H1 (cell line): ENCODE measurements at regions not wholly inside any gene's neighbourhood (a gene's known extent, or its start where the extent isn't known, plus 50 kb on each side); places are given as distances from the start of the nearest gene placed in this dataset.

Source experiments
- ASH2L ChIP-seq: fragments of 200-600, 300-600 bp; sonication (generic); IDR thresholded peaks from one replicate; pipeline ENCODE4 v1.7.1; 2017; ENCODE audit warnings: low read length
- SIX5 ChIP-seq: IDR thresholded peaks from 2 replicates; pipeline ENCODE4 v1.6.1; 2011; ENCODE audit warnings: mild to moderate bottlenecking, low read depth, low read length
- TAF1 ChIP-seq: IDR thresholded peaks from 2 replicates; pipeline ENCODE4 v1.6.1; 2011; ENCODE audit warnings: mild to moderate bottlenecking, low read depth, low read length
- TEAD4 ChIP-seq: IDR thresholded peaks from 2 replicates; pipeline ENCODE4 v1.6.1; 2012; ENCODE audit warnings: low read depth, low read length, inconsistent platforms, mixed read lengths

DNA sequence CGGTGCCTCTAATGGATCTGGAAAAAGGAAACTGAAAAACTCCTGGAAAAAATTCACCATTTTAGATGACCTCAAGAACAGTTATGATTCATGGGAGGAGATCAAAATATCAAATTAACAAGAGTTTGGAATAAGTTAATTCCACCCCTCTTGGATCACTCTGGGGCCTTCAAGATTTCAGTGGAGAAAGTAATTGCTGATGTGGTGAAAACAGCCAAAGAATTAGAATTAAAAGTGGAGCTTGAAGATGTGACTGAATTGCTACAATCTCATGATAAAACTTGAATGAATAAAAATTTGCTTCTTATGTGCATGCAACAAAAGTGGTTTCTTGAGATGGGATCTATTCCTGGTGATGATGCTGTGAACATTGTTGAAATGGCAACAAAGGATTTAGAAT lies 974.4 kb upstream of the GYPC start (continued):
- TF ChIP-seq TAF1 (no peak), ASH2L (no peak), TEAD4 (no peak), SIX5 (no peak)
- TF ChIP-seq, all 59 proteins: peak for 0
